Iris pigment epithelial cell (primary cell): ENCODE measurements at regions not wholly inside any gene's neighbourhood (a gene's known extent, or its start where the extent isn't known, plus 50 kb on each side); places are given as distances from the start of the nearest gene placed in this dataset.

Source experiments
- DNase-seq: peaks from one replicate; pipeline ENCODE4 v3.0.0-alpha.2; 2011; ENCODE audit warnings: low read depth

DNA sequence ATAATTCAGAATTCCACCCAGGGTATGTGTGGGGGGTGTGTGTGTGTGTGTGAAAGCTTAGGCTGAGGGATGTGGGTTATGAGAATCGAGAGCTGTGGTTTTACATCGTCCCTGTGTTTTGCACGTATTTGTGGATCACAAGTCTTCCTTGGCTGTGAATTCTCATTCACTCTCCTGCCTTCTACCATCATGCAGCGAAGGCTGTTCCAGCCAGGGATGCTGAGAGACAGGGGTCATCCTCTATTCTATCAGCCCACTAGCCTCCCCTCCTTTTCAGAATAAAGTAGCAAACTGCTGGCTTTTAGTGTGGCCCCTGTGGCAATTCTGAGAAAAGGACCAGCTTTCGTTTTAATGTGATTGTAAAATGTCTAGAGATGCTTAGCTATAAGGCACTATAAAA lies 460.6 kb upstream of the NR2F2 start:
- peak; percentile 34 for DNase-seq

- peak; percentile 87 for DNase-seq
These were observed 458.1 kb upstream of the NR2F2 start for GRCh38 chr15:95872366-95872771.

GRCh38 chr15:95874637-95875036 lies 455.9 kb upstream of the NR2F2 start:
- DNase-seq = no peak

DNA sequence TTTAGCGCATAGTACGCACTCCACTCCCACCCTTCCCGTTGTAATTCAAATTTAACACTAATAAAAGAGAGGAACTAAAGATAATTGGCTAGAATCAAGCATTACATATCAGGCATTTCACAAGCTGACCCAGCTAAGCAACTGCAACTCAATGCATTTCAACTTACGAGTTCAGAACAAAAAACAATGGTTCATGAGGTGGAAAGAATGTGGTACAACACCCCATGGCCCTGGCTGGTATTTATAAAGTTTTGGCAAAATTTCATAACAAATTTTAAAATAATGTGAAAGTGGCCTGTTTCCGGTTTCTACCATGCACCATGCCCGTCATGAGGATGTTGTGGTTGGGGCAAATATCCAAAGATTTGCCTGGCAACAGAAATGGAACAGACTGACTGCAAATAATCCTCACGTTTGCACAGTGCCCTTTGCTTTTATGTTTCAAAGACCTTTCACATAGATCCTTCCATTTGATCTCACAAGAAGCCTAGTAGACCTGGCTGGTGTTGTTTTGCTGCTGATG lies 455.3 kb upstream of the NR2F2 start:
- DNase-seq = peak; percentile 83

DNA sequence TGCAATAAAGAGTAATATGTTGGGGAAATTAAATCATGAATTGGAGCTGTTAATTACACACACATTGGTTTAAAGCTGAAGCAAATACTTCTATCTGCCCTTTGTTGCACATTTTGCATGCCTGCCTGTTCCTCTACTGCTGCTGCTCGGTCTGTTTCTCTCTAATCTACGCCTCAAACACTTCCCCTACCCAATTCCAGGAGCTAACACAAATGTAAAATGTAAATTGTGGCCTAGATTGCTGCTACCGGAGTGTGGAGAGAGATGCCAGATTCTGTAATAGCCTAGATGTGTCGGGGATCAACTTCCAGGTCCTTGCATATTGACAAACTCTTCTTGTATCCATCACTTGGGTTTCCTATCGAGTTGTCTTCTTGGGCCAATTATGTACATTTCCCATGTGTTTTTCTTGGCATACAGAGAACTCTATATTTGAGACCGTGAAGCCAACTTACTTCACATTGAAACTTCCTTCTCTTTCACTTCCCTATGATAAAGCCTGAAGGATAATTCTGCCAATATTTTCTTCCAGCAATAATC lies 450.4 kb upstream of the NR2F2 start:
- DNase-seq = no peak

DNA sequence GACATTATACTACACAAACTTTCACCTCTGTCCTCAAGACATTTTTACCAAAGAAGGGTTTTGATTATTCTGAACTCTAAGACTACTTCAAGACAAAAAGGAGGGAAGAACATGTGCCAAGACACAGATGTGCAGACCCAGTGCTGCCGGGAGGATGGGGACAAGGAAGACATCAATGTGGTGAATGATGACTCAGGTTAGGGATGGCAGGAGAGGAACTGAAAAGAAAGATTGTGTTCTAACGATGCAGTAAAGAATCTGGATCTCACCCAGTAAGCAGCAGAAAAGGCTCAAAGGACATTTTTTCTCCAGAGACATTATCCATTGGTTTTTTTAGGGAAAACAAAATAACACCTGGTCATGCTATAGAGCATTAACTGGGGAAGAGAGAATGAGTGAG lies 449.9 kb upstream of the NR2F2 start:
- DNase-seq = no peak

DNA sequence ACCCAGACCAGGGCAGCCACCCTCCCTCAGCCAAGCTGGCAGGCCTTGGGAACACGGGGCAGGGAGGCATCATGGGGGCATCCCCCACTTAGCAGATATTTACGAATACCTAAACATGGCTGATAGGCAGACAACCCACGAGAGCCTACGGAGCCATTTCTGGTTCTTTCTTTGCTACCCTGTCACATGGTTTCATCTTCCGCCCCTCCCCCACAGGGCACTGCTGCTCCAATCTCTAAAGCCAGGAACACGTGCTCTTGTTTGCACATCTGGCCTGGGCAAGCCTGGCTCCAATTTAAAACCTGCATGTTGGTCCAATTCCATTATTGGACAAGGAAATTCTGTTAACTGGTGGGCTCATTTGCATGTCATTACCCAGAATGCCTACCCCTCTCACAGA lies 447.4 kb upstream of the NR2F2 start:
- DNase-seq = no peak

DNA sequence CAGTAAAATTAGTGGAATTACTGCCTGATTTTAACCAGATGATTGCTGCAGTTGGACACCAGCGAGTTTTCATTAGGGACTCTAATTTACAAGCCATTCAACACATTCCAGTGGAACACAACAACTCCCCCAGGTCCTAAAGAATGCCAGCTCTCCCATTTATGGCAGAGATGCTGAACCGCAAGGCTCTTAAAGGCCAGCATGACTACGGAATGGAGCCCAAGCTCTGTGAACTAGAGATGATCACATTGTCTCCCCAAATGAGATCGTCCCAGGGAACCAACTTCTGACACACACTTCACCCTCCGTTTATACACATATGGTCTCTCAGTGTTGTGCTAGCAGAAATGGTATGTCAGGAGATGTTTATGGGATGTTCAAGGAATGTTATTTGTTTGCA lies 446.2 kb upstream of the NR2F2 start:
- no peak for DNase-seq

- peak; percentile 42 for DNase-seq
These were observed 442.7 kb upstream of the NR2F2 start for GRCh38 chr15:95887666-95888390.

- peak; percentile 18 for DNase-seq
These were observed 441.7 kb upstream of the NR2F2 start for GRCh38 chr15:95888762-95889161.

- DNase-seq = peak; percentile 21
These were observed 436.0 kb upstream of the NR2F2 start for GRCh38 chr15:95894407-95894956.

DNA sequence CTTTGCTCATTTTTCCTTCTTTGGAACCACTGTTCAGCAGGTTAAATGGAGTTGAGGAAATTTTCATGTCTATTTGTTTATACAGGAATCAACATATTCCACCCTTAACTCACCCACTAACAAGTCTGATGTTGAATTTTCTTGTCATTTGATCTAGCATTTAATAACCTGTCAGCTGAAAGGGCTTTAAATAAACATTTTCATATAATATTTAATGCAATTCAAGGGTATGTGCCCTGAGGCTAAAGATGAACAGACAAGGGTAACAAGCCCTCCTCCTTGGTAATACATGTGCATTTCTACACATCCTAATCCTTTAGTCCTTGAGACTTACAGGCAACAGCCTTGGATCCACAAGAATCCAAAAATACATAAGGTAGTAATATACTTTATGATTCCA lies 435.0 kb upstream of the NR2F2 start:
- DNase-seq = no peak

- DNase-seq = peak; percentile 35
These were observed 432.8 kb upstream of the NR2F2 start for GRCh38 chr15:95897651-95898050.

DNA sequence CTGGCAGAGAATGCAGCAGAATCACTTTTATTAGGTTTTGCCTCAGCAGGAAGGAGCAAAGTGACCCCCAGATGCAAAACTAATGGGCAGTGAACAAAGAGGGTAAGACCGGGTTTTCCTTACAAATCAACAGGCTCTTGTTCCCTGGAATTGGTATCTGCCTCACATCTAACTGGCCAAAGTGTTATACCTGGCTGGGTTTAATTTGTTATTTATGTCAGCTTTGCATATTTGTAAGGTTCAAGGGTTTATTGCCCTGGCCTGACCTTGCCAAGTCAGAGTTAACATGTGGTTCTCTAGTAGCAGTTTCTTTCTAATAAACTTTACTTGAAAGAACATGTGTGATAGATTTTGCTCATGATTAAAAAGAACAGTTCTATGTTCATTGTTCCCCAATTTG lies 431.7 kb upstream of the NR2F2 start:
- no peak for DNase-seq

DNA sequence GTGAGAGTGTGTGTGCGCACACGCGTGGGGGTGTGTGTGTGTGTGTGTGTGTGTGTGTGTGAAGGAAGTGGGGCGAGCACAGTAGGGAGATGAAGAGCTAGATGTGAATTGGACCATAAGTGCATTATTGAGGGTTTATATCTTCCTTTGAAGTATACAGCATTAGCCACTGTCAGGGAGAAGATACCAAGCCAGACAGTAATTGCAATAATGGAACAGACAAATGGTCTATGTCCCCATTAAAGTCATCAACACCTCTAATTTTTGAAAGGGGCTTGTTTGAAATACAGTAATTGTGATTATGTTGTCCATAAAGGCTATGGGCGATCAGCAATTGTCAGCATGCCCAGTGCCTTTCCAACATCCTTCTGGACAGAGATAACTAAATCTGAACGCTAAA lies 429.2 kb upstream of the NR2F2 start:
- DNase-seq = no peak

DNA sequence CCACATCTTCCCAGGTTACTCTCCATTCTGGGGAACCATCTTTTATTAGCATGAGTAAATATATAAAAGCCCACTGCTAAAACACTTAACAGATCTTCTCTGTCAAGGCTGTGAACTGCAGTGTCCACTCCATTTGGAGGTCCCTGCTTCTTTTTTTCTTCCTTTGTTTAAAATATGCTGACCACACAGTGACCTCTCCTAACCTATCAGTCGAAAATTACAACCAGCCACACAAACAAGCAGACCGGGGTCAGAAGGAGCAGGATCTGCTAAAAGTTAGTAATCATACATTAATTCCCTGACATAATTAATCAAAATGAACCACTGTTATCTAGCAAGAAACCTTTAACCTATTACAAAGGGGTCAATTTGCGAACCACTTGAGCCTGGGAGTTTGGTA lies 427.9 kb upstream of the NR2F2 start:
- DNase-seq = no peak

DNA sequence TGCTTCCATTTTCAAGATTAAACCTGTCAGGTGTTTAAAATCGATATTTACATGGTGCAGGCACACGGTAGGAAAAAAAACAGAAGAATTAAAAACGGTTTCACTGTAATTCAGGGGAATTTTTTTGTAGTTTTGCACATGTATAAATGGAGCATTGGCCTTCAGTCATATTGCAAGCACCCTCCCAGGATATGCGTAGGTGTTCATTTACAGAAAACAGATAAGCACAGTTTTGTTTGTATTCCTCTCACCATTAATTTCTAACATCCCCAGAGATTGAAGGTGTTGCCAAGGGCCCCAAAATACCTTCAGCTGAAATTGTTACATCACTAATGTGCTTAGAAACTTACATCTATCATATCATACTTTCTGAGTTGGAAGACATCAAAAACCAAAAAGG lies 427.1 kb upstream of the NR2F2 start:
- DNase-seq = no peak

DNA sequence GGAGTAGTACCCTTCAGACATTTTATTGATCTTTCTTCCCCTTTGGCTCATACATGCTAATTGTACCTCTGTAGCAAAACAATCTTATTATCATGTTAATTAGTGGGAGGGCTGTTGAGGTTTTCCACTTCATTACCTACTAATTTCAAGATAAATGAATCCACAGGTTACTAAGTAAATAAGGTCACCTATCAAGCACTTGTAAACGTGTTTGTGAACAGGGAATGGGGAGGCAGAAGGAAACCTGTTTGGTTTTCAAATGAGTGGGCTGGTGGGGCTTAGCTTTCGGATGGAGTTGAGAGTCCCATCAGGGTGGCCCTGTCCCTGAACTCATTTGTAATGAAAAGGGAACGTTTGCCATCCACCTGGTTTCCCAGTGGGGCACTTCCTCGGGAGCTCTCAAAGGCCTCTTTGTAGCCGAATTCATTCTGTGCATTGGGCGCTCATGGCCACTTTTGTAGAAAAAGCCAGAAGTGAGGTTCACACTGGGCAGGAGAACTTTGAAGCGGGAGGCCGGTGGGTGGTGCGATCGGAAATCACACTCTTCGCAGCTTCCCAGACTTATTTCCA lies 419.8 kb upstream of the NR2F2 start:
- no peak for DNase-seq

- no peak for DNase-seq
These were observed 418.8 kb upstream of the NR2F2 start for GRCh38 chr15:95911570-95912279.

- no peak for DNase-seq
These were observed 418.2 kb upstream of the NR2F2 start for GRCh38 chr15:95912280-95912625.

- no peak for DNase-seq
These were observed 417.8 kb upstream of the NR2F2 start for GRCh38 chr15:95912728-95913127.

DNA sequence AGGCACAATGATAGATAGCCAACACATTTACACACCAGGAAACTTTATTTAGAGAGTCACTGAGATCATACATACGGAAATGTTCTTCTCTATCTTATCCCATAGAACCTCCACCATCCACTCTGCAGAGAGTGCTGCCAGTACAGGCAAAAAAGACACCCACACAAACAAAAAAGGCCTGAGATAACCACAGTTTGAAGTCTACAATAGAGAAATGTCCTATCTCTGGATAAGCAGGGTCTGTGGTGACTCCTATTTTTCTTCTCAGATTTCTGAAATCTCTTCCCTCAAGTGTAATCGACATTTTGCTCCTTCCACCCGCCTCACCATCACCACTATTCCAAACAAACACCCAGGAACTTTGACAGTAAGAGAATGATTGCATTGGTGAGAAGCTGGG lies 413.9 kb upstream of the NR2F2 start:
- DNase-seq = no peak

GRCh38 chr15:95918525-95918924 lies 412.0 kb upstream of the NR2F2 start:
- no peak for DNase-seq
